ENCODE measurements at regions not wholly inside any gene's neighbourhood (a gene's known extent, or its start where the extent isn't known, plus 50 kb on each side); places are given as distances from the start of the nearest gene placed in this dataset.
A peak's percentile ranks its signal among the peaks of the same experiment; 100 is the strongest.

DNA sequence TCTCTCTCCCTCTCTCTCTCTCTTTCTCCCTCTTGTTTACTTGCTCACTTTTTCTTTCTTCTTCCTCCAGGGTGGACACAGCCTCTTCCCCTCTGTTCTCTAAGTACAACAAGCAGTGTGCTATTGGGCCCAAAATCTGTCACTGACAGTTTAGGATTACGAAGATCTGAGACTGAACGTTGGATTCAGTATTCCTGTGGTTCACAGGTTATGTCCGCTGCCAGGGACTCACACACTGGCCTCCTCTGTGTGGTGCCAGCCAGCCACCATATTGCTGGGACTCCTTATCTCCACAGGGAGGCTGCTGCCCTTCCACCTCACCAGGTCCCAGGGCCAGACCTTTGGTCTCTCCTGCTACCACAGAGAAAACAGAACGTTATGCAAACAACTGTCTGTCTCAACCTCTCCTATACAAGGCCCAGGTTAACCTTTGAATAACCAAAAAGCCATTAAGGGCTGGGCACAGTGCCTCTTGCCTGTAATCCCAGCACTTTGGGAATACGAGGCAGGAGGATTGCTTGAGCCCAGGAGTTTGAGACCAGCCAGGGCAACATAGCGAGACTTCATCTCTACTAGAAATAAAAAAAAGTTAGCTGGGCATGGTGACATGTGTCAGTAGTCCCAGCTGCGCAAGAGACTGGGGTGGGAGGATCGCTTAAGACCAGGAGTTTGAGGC lies 171.9 kb upstream of the RAB4A start (continued):
- TF ChIP-seq EHMT2 (IDR thresholded peaks at IDR 0.05; ENCODE audit: borderline replicate concordance, low read depth, low read length) (0 out of 2 replicates have a peak, but pooled peaks have one; percentile 79), IKZF1 (IDR thresholded peaks at IDR 0.05) (no peak), ZNF629 (CRISPR knock-in tag; conservative IDR thresholded peaks at IDR 0.05) (peak; percentile 52; the same call in 1 of the 2 replicates), NR2C2 (CRISPR knock-in tag; IDR thresholded peaks at IDR 0.05; ENCODE audit: borderline replicate concordance) (peak; percentile 75; the same call in 1 of the 2 replicates), JDP2 (CRISPR knock-in tag; IDR thresholded peaks at IDR 0.05; ENCODE audit: borderline replicate concordance) (no peak), KDM5A (IDR thresholded peaks at IDR 0.05; ENCODE audit: borderline replicate concordance, low read length) (no peak), TEAD2 (CRISPR knock-in tag; IDR thresholded peaks at IDR 0.05) (no peak), ZFP62 (CRISPR knock-in tag; IDR thresholded peaks at IDR 0.05) (no peak), PHF8 (CRISPR knock-in tag; IDR thresholded peaks at IDR 0.05) (peak; percentile 45; the same call in 1 of the 2 replicates), CHCHD3 (CRISPR knock-in tag; IDR thresholded peaks at IDR 0.05) (no peak), ZNF143 (CRISPR knock-in tag; IDR thresholded peaks at IDR 0.05) (peak; percentile 39; the same call in 1 of the 2 replicates), ZNF788 (CRISPR knock-in tag; IDR thresholded peaks at IDR 0.05; ENCODE audit: borderline replicate concordance) (peak; percentile 91; the same call in 1 of the 2 replicates), SIN3A (IDR thresholded peaks at IDR 0.05; ENCODE audit: borderline replicate concordance, low read depth, low read length) (no peak; the same call in 1 of the 2 replicates), HHEX (CRISPR knock-in tag; IDR thresholded peaks at IDR 0.05) (no peak)
- TF ChIP-seq, protein P1, sequence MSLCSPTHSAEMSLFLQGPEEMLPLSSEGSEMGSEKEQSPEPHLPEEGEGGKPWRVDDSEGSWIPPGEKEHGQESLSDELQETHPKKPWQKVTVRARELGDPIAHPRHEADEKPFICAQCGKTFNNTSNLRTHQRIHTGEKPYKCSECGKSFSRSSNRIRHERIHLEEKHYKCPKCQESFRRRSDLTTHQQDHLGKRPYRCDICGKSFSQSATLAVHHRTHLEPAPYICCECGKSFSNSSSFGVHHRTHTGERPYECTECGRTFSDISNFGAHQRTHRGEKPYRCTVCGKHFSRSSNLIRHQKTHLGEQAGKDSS (CRISPR knock-in tag; IDR thresholded peaks at IDR 0.05; ENCODE audit: borderline replicate concordance, low read depth): peak; percentile 84; the same call in 1 of the 2 replicates
- TF ChIP-seq, protein P2, sequence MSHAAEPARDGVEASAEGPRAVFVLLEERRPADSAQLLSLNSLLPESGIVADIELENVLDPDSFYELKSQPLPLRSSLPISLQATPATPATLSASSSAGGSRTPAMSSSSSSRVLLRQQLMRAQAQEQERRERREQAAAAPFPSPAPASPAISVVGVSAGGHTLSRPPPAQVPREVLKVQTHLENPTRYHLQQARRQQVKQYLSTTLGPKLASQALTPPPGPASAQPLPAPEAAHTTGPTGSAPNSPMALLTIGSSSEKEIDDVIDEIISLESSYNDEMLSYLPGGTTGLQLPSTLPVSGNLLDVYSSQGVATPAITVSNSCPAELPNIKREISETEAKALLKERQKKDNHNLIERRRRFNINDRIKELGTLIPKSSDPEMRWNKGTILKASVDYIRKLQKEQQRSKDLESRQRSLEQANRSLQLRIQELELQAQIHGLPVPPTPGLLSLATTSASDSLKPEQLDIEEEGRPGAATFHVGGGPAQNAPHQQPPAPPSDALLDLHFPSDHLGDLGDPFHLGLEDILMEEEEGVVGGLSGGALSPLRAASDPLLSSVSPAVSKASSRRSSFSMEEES (CRISPR knock-in tag; IDR thresholded peaks at IDR 0.05): peak; percentile 65
- TF ChIP-seq, protein P3, sequence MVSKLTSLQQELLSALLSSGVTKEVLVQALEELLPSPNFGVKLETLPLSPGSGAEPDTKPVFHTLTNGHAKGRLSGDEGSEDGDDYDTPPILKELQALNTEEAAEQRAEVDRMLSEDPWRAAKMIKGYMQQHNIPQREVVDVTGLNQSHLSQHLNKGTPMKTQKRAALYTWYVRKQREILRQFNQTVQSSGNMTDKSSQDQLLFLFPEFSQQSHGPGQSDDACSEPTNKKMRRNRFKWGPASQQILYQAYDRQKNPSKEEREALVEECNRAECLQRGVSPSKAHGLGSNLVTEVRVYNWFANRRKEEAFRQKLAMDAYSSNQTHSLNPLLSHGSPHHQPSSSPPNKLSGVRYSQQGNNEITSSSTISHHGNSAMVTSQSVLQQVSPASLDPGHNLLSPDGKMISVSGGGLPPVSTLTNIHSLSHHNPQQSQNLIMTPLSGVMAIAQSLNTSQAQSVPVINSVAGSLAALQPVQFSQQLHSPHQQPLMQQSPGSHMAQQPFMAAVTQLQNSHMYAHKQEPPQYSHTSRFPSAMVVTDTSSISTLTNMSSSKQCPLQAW (CRISPR knock-in tag; IDR thresholded peaks at IDR 0.05): peak; percentile 87
- TF ChIP-seq, protein P4, sequence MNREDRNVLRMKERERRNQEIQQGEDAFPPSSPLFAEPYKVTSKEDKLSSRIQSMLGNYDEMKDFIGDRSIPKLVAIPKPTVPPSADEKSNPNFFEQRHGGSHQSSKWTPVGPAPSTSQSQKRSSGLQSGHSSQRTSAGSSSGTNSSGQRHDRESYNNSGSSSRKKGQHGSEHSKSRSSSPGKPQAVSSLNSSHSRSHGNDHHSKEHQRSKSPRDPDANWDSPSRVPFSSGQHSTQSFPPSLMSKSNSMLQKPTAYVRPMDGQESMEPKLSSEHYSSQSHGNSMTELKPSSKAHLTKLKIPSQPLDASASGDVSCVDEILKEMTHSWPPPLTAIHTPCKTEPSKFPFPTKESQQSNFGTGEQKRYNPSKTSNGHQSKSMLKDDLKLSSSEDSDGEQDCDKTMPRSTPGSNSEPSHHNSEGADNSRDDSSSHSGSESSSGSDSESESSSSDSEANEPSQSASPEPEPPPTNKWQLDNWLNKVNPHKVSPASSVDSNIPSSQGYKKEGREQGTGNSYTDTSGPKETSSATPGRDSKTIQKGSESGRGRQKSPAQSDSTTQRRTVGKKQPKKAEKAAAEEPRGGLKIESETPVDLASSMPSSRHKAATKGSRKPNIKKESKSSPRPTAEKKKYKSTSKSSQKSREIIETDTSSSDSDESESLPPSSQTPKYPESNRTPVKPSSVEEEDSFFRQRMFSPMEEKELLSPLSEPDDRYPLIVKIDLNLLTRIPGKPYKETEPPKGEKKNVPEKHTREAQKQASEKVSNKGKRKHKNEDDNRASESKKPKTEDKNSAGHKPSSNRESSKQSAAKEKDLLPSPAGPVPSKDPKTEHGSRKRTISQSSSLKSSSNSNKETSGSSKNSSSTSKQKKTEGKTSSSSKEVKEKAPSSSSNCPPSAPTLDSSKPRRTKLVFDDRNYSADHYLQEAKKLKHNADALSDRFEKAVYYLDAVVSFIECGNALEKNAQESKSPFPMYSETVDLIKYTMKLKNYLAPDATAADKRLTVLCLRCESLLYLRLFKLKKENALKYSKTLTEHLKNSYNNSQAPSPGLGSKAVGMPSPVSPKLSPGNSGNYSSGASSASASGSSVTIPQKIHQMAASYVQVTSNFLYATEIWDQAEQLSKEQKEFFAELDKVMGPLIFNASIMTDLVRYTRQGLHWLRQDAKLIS (CRISPR knock-in tag; IDR thresholded peaks at IDR 0.05): no peak
- TF ChIP-seq, protein P5, sequence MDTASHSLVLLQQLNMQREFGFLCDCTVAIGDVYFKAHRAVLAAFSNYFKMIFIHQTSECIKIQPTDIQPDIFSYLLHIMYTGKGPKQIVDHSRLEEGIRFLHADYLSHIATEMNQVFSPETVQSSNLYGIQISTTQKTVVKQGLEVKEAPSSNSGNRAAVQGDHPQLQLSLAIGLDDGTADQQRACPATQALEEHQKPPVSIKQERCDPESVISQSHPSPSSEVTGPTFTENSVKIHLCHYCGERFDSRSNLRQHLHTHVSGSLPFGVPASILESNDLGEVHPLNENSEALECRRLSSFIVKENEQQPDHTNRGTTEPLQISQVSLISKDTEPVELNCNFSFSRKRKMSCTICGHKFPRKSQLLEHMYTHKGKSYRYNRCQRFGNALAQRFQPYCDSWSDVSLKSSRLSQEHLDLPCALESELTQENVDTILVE (CRISPR knock-in tag; IDR thresholded peaks at IDR 0.05): no peak
- TF ChIP-seq, protein P6, sequence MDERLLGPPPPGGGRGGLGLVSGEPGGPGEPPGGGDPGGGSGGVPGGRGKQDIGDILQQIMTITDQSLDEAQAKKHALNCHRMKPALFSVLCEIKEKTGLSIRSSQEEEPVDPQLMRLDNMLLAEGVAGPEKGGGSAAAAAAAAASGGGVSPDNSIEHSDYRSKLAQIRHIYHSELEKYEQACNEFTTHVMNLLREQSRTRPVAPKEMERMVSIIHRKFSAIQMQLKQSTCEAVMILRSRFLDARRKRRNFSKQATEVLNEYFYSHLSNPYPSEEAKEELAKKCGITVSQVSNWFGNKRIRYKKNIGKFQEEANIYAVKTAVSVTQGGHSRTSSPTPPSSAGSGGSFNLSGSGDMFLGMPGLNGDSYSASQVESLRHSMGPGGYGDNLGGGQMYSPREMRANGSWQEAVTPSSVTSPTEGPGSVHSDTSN (CRISPR knock-in tag; IDR thresholded peaks at IDR 0.05): no peak

All from HepG2 (cell line).